ENCODE measurements at regions not wholly inside any gene's neighbourhood (a gene's known extent, or its start where the extent isn't known, plus 50 kb on each side); places are given as distances from the start of the nearest gene placed in this dataset.

DNA sequence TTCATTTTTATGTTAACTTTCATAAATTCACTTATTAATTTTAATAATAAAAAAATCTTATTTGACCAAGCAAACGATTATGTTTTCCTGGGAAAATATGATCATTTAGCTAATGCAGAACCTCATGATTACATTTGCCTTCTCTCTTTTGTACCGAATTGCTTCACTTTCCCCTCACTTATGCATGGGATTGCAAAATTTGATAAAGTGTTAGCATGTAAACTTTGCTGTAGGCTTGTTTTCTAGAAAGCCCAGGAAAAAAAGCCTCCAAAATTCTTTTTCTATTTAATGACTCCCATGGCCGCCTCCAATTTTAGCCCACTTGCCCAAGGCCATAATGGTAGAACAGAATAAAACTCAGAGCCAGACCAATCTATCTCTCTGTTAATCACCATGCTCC lies 82.8 kb upstream of the FBXL7 start:
- TF ChIP-seq, protein P1, sequence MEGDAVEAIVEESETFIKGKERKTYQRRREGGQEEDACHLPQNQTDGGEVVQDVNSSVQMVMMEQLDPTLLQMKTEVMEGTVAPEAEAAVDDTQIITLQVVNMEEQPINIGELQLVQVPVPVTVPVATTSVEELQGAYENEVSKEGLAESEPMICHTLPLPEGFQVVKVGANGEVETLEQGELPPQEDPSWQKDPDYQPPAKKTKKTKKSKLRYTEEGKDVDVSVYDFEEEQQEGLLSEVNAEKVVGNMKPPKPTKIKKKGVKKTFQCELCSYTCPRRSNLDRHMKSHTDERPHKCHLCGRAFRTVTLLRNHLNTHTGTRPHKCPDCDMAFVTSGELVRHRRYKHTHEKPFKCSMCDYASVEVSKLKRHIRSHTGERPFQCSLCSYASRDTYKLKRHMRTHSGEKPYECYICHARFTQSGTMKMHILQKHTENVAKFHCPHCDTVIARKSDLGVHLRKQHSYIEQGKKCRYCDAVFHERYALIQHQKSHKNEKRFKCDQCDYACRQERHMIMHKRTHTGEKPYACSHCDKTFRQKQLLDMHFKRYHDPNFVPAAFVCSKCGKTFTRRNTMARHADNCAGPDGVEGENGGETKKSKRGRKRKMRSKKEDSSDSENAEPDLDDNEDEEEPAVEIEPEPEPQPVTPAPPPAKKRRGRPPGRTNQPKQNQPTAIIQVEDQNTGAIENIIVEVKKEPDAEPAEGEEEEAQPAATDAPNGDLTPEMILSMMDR (IDR thresholded peaks at IDR 0.05; ENCODE audit: low read depth, low read length): no peak
- no peak for TF ChIP-seq EZH2phosphoT487 (IDR thresholded peaks at IDR 0.05; ENCODE audit: low read depth)

Measured in OCI-LY3 (cell line).